Neural progenitor cell (in vitro differentiated cells): ENCODE measurements at regions not wholly inside any gene's neighbourhood (a gene's known extent, or its start where the extent isn't known, plus 50 kb on each side); places are given as distances from the start of the nearest gene placed in this dataset.

Source experiments
- DNase-seq: peaks from one replicate; pipeline ENCODE4 v3.0.0-alpha.2; 2016; ENCODE audit warnings: low spot score
- H2AFZ ChIP-seq: fragments of 200-600 bp; sonication (generic); replicated peaks from 2 replicates; pipeline ENCODE4 v1.6.1; 2016; ENCODE audit warnings: antibody characterized with exemption
- H3F3A ChIP-seq: fragments of 200-600 bp; sonication (generic); 2 replicates; pipeline ENCODE4 v1.6.1; 2016; ENCODE audit warnings: antibody characterized with exemption, low read depth
- H3K27ac ChIP-seq: fragments of 200-600 bp; sonication (generic); 2 replicates; pipeline ENCODE4 v1.5.1; 2016; ENCODE audit warnings: mild to moderate bottlenecking
- H3K27me3 ChIP-seq: fragments of 200-600 bp; sonication (generic); 2 replicates; pipeline ENCODE4 v1.6.1; 2016; ENCODE audit warnings: mild to moderate bottlenecking, moderate library complexity
- H3K36me3 ChIP-seq: fragments of 200-600 bp; sonication (generic); 2 replicates; pipeline ENCODE4 v1.5.1; 2016
- H3K4me1 ChIP-seq: fragments of 200-600 bp; sonication (generic); 2 replicates; pipeline ENCODE4 v1.6.1; 2016; ENCODE audit warnings: mixed run types
- H3K4me2 ChIP-seq: fragments of 200-600 bp; sonication (generic); 2 replicates; pipeline ENCODE4 v1.6.1; 2016
- H3K4me3 ChIP-seq: fragments of 200-600 bp; sonication (generic); 2 replicates; pipeline ENCODE4 v1.5.1; 2016
- H3K79me2 ChIP-seq: fragments of 200-600 bp; sonication (generic); 2 replicates; pipeline ENCODE4 v1.6.1; 2016; ENCODE audit warnings: low read depth
- H3K9ac ChIP-seq: fragments of 200-600 bp; sonication (generic); 2 replicates; pipeline ENCODE4 v1.6.1; 2016
- H3K9me3 ChIP-seq: fragments of 200-600 bp; sonication (generic); 2 replicates; pipeline ENCODE4 v1.5.1; 2016; ENCODE audit warnings: low read depth
- H4K20me1 ChIP-seq: fragments of 200-600 bp; sonication (generic); 2 replicates; pipeline ENCODE4 v1.6.1; 2016; ENCODE audit warnings: low read depth
- H3K27ac Mint-ChIP-seq: 3 replicates; pipeline ENCODE4 v1.8.0; 2021; ENCODE audit warnings: mixed read lengths
- H3K27me3 Mint-ChIP-seq: 2 replicates; pipeline ENCODE4 v1.8.0; 2022; ENCODE audit warnings: low read depth, mild to moderate bottlenecking, inconsistent platforms, moderate library complexity, mixed read lengths; ENCODE audit not compliant: insufficient read depth
- H3K36me3 Mint-ChIP-seq: 3 replicates; pipeline ENCODE4 v1.8.0; 2021; ENCODE audit warnings: mixed read lengths
- H3K4me1 Mint-ChIP-seq: 3 replicates; pipeline ENCODE4 v1.8.0; 2021; ENCODE audit warnings: mixed read lengths
- H3K4me3 Mint-ChIP-seq: 3 replicates; pipeline ENCODE4 v1.8.0; 2021; ENCODE audit warnings: mild to moderate bottlenecking, moderate library complexity, mixed read lengths
- H3K9me3 Mint-ChIP-seq: 3 replicates; pipeline ENCODE4 v1.8.0; 2020; ENCODE audit warnings: mixed read lengths
- CTCF ChIP-seq: fragments of 200-600 bp; sonication (generic); IDR thresholded peaks from 2 replicates; pipeline ENCODE4 v1.5.1; 2017; ENCODE audit warnings: antibody characterized with exemption, mild to moderate bottlenecking
- EZH2 ChIP-seq: fragments of 200-600 bp; sonication (generic); IDR thresholded peaks from 2 replicates; pipeline ENCODE4 v1.6.1; 2017; ENCODE audit warnings: antibody characterized with exemption, mild to moderate bottlenecking, moderate library complexity
- EZH2phosphoT487 ChIP-seq: fragments of 200-600 bp; sonication (generic); IDR thresholded peaks from 2 replicates; pipeline ENCODE4 v1.6.1; 2017; ENCODE audit warnings: antibody characterized with exemption

GRCh38 chr9:26535151-26535550 is 357.5 kb downstream of the CAAP1 start:
- no peaks in the 10 kb centered on the region for H4K20me1 ChIP-seq

GRCh38 chr9:26530841-26531240 is 361.8 kb downstream of the CAAP1 start:
- Histone ChIP-seq H3K79me2 (no peaks in the 10 kb centered on the region), H3K4me3 (no peak overlapping the region), H3K27me3 (no peaks in the 10 kb centered on the region), H3K36me3 (no peaks in the 10 kb centered on the region), H3K4me1 (no peaks in the 10 kb centered on the region), H3F3A (no peaks in the 10 kb centered on the region), H3K27ac (no peak overlapping the region), H4K20me1 (no peaks in the 10 kb centered on the region), H3K4me2 (no peak overlapping the region), H2AFZ (no peak overlapping the region), H3K9me3 (no peaks in the 10 kb centered on the region), H3K9ac (no peak overlapping the region)
- Mint-ChIP-seq H3K36me3 (no peaks in the 10 kb centered on the region), H3K9me3 (peaks cover 2% of the 10 kb centered on the region), H3K4me3 (no peak overlapping the region), H3K4me1 (no peaks in the 10 kb centered on the region), H3K27ac (no peak overlapping the region), H3K27me3 (no peaks in the 10 kb centered on the region)
- DNase-seq, result no peak
- TF ChIP-seq EZH2 (no peak), EZH2phosphoT487 (no peak), CTCF (no peak)

More at GRCh38 chr9:26535151-26535550, 357.5 kb downstream of the CAAP1 start:
- Mint-ChIP-seq H3K4me1 (no peaks in the 10 kb centered on the region), H3K36me3 (no peaks in the 10 kb centered on the region), H3K9me3 (peaks cover 2% of the 10 kb centered on the region), H3K27me3 (no peaks in the 10 kb centered on the region), H3K4me3 (no peak overlapping the region), H3K27ac (no peak overlapping the region)
- H2AFZ ChIP-seq, result no peak overlapping the region
- H3K4me3 ChIP-seq, result no peak overlapping the region
- no peaks in the 10 kb centered on the region for H3F3A ChIP-seq
- DNase-seq, result no peak
- no peak overlapping the region for H3K4me2 ChIP-seq
- H3K9me3 ChIP-seq, result no peaks in the 10 kb centered on the region
- no peaks in the 10 kb centered on the region for H3K4me1 ChIP-seq
- H3K27ac ChIP-seq, result no peak overlapping the region
- H3K79me2 ChIP-seq, result no peaks in the 10 kb centered on the region
- H3K9ac ChIP-seq, result no peak overlapping the region
- no peak for TF ChIP-seq EZH2
- no peak for TF ChIP-seq CTCF
- TF ChIP-seq EZH2phosphoT487, result no peak
- no peaks in the 10 kb centered on the region for H3K27me3 ChIP-seq
- H3K36me3 ChIP-seq, result no peaks in the 10 kb centered on the region

- no peaks in the 10 kb centered on the region for H3K36me3 Mint-ChIP-seq
- no peaks in the 10 kb centered on the region for H4K20me1 ChIP-seq
- no peaks in the 10 kb centered on the region for H3K9me3 ChIP-seq
- H3K4me1 ChIP-seq, result no peaks in the 10 kb centered on the region
- no peak overlapping the region for H3K4me2 ChIP-seq
- no peaks in the 10 kb centered on the region for H3K36me3 ChIP-seq
- no peaks in the 10 kb centered on the region for H3F3A ChIP-seq
- H3K27me3 ChIP-seq, result no peaks in the 10 kb centered on the region
- H3K9ac ChIP-seq, result no peak overlapping the region
- no peak overlapping the region for H3K4me3 Mint-ChIP-seq
- no peaks in the 10 kb centered on the region for H3K4me1 Mint-ChIP-seq
- H2AFZ ChIP-seq, result no peak overlapping the region
- H3K4me3 ChIP-seq, result no peak overlapping the region
- H3K79me2 ChIP-seq, result no peaks in the 10 kb centered on the region
- no peak for DNase-seq
- H3K9me3 Mint-ChIP-seq, result peaks cover 2% of the 10 kb centered on the region
- no peak overlapping the region for H3K27ac ChIP-seq
- TF ChIP-seq EZH2phosphoT487 (no peak), EZH2 (no peak), CTCF (no peak)
- H3K27me3 Mint-ChIP-seq, result no peaks in the 10 kb centered on the region
- H3K27ac Mint-ChIP-seq, result no peak overlapping the region
Observed at GRCh38 chr9:26527931-26528330, 364.7 kb downstream of the CAAP1 start.
